GM18873 (cell line): ENCODE measurements at regions not wholly inside any gene's neighbourhood (a gene's known extent, or its start where the extent isn't known, plus 50 kb on each side); places are given as distances from the start of the nearest gene placed in this dataset.
A peak's percentile ranks its signal among the peaks of the same experiment; 100 is the strongest.
"Not testable (repeated sequence)": the region's sequence is repeated elsewhere in the genome, so short reads cannot be mapped to it uniquely, and the experiment has no call there.

Source experiments
- ATAC-seq: cut with Tn5 transposase; IDR thresholded peaks from one replicate; pipeline ENCODE4 v1.9.1; 2021; ENCODE audit warnings: mild to moderate bottlenecking, moderate library complexity, moderate number of reproducible peaks; ENCODE audit not compliant: unreplicated experiment, low FRiP score

GRCh38 chr5:40356248-40356647 is 323.5 kb upstream of the PTGER4 start:
- ATAC-seq, result no peak

- ATAC-seq, result no peak
These were observed 323.9 kb upstream of the PTGER4 start for GRCh38 chr5:40355846-40356245.

GRCh38 chr5:40355181-40355580 is 324.5 kb upstream of the PTGER4 start:
- ATAC-seq, result no peak

- no peak for ATAC-seq
These were observed 325.5 kb upstream of the PTGER4 start for GRCh38 chr5:40354171-40354570.

DNA sequence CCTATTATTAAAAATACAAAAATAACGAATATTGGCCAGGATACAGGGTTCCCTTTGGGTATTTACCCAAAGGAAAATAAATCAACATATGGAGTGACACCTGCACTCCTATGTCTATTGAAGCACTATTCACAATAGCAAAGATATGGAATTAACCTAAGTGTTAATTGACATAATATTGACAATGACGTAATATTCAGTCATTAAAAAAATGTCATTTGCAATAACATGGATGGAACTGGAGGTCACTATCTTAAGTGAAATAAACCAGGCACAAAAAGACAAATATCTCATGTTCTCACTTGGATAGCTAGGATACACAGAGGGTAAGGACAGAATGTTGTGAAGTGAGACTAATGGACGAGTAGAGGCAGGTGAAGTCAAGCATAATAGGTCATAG is 326.3 kb upstream of the PTGER4 start:
- ATAC-seq, result no peak

- ATAC-seq, result no peak
These were observed 331.6 kb upstream of the PTGER4 start for GRCh38 chr5:40347981-40348725.

DNA sequence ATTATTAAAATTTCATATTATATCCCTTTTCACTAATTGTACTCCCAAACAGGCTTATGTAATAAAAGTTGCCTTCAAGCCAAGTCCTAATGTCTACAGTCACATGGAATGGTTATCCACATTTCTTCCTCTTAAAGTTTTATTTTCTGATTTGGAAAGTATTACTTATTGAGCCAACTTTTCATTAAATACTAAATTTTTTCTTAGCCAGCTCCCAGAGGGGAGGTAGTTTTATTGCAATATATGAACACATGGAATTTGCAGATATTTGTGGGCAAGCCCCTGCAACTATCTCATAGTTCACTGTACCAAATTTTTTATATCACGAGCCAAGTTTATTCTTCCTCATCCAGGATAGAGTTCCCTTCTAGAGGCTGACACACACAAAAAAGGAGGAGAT is 332.8 kb upstream of the PTGER4 start:
- ATAC-seq, result no peak

GRCh38 chr5:40338434-40338833 is 341.3 kb upstream of the PTGER4 start:
- not testable (repeated sequence) for ATAC-seq

DNA sequence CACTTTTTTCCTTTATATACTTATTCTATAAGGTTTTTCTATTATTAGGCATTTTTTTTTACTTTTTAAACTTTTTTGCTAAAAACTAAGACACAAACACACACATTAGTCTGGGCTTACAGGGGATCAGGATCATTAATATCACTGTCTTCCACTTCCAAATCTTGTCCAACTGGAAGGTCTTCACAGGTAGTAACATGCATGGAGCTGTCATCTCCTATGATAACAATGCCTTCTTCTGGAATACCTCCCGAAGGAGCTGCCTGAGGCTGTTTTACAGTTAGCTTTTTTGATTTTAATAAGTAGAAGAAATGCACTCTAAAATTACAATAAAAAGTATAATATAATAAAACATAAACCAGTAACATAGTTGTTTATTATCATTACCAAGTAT is 345.5 kb upstream of the PTGER4 start:
- ATAC-seq, result no peak

GRCh38 chr5:40333459-40334241 is 346.1 kb upstream of the PTGER4 start:
- peak; percentile 97 for ATAC-seq

- ATAC-seq, result no peak
These were observed 346.7 kb upstream of the PTGER4 start for GRCh38 chr5:40332970-40333369.

GRCh38 chr5:40331616-40332015 is 348.1 kb upstream of the PTGER4 start:
- ATAC-seq, result no peak

- ATAC-seq, result no peak
These were observed 358.2 kb upstream of the PTGER4 start for GRCh38 chr5:40321514-40321913.

DNA sequence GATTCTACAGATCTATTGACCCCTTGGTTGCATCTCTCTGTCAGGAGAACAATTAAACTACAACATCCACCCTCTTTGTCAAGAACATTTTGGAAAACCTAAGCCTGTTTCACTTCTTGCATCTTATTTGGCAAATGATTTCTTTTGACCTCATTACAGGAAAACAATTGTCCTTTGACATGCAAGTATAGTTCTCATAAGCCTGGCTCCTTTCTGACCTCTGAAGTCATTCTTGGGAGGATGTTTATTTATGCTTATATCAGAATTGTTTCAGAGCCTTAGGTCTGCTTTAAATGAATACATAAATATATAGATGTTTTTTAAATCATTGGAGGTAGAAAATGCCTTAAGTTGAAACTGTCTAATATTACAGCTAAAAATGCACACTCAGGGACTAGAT is 361.3 kb upstream of the PTGER4 start:
- ATAC-seq, result no peak

DNA sequence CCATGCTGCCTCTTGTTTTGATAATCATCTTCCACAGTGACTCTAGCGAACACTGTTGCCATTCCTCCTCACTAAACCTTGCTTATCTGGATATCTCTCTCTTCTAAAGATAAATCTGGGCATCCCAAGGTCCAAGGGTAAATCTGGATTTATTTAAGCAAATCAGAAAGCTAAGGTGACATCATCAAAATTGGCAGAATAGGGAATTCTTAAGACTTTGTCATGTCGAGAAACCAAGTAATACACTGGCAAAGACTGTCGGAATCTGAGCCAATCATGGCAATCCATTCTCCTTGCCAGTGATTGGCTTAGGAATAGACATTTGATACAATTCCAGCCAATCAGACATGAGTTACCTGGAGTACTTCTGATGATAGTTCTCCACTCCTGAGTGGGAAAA is 362.7 kb upstream of the PTGER4 start:
- ATAC-seq, result no peak

DNA sequence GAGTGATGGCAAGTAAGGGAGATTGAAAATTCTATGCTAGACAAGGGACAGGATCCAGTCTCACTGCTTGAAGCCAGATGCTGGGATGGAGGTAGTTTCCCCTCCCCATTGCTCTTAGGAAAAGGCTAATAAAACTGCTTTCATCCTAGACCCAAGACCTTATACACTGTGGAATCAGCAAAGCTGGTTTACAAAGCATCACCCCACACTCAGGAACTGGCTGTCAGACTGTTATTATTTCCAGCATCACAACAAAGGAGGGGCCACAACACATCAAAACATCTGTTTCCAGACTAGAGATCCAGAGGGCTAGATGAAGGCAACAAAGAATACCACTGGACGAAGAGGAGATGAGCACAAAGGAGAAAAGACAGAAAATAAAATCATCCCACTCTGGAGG is 364.6 kb upstream of the PTGER4 start:
- ATAC-seq, result no peak

- no peak for ATAC-seq
These were observed 365.4 kb upstream of the PTGER4 start for GRCh38 chr5:40314275-40314674.

GRCh38 chr5:40312205-40312604 is 367.5 kb upstream of the PTGER4 start:
- no peak for ATAC-seq

GRCh38 chr5:40309851-40310250 is 369.9 kb upstream of the PTGER4 start:
- ATAC-seq, result no peak

DNA sequence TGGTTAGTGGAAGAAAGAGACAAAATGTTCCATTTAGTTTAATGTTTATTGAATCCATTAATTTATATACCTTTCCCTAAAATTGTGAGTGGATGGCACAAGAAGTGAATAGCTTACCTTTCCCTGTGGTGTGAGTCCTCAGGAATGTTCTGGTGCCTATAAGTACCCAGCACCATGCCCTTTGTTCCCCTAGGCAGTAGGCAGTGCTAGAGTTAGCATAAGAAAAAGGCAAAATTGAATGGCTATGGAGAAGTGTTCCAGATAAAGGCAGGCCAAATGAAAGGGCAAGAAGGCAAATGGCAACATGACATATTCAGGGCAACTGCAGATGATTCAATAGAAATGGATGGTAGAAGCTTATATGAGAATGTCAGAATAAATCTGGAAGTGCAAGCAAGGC is 370.8 kb upstream of the PTGER4 start:
- no peak for ATAC-seq

DNA sequence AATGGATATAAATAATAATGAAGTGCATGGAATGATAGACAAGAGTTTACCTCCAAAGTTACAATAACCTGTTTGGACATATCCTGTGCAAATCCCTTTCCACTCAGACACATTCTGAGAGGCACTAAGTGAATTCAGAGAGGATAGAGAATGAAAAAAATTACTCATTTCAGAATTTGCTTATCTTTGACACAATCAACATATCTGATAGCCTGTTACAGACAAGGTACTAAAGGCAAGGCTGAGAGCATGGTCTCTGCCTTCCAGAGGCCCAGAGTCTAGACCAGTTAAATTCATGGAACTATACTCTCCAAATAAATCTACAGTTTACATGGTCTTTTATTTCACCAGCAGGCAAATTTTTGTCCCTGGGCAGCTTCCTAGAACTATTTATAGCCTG is 371.8 kb upstream of the PTGER4 start:
- ATAC-seq, result no peak

- no peak for ATAC-seq
These were observed 372.7 kb upstream of the PTGER4 start for GRCh38 chr5:40306869-40307487.
